ENCODE measurements at regions not wholly inside any gene's neighbourhood (a gene's known extent, or its start where the extent isn't known, plus 50 kb on each side); places are given as distances from the start of the nearest gene placed in this dataset.

GRCh38 chr11:95485115-95485900 lies 254.3 kb upstream of the SESN3 start:
- DNase-seq (ENCODE audit: low read depth), result peak; percentile 21

GRCh38 chr11:95483339-95483738 lies 252.3 kb upstream of the SESN3 start:
- DNase-seq (ENCODE audit: low read depth), result no peak

GRCh38 chr11:95478003-95478402 lies 247.0 kb upstream of the SESN3 start:
- no peak for DNase-seq (ENCODE audit: low read depth)

GRCh38 chr11:95469258-95469657 lies 238.3 kb upstream of the SESN3 start:
- no peak for DNase-seq (ENCODE audit: low read depth)

- DNase-seq (ENCODE audit: low read depth), result no peak
Observed at GRCh38 chr11:95466416-95466815, 235.4 kb upstream of the SESN3 start.

GRCh38 chr11:95465887-95466286 lies 234.9 kb upstream of the SESN3 start:
- DNase-seq (ENCODE audit: low read depth), result no peak

GRCh38 chr11:95461858-95462257 lies 230.9 kb upstream of the SESN3 start:
- no peak for DNase-seq (ENCODE audit: low read depth)

GRCh38 chr11:95461348-95461747 lies 230.3 kb upstream of the SESN3 start:
- DNase-seq (ENCODE audit: low read depth), result no peak

GRCh38 chr11:95459291-95460042 lies 228.5 kb upstream of the SESN3 start:
- no peak for DNase-seq (ENCODE audit: low read depth)

- DNase-seq (ENCODE audit: low read depth), result no peak
Observed at GRCh38 chr11:95456714-95457491, 225.9 kb upstream of the SESN3 start.

GRCh38 chr11:95455228-95455970 lies 224.4 kb upstream of the SESN3 start:
- no peak for DNase-seq (ENCODE audit: low read depth)

- no peak for DNase-seq (ENCODE audit: low read depth)
Observed at GRCh38 chr11:95453616-95454171, 222.7 kb upstream of the SESN3 start.

- DNase-seq (ENCODE audit: low read depth), result peak; percentile 24
Observed at GRCh38 chr11:95451682-95452081, 220.7 kb upstream of the SESN3 start.

- no peak for DNase-seq (ENCODE audit: low read depth)
Observed at GRCh38 chr11:95451261-95451660, 220.3 kb upstream of the SESN3 start.

GRCh38 chr11:95450547-95451123 lies 219.6 kb upstream of the SESN3 start:
- no peak for DNase-seq (ENCODE audit: low read depth)

GRCh38 chr11:95445746-95446333 lies 214.8 kb upstream of the SESN3 start:
- DNase-seq (ENCODE audit: low read depth), result no peak

GRCh38 chr11:95444309-95445241 lies 213.6 kb upstream of the SESN3 start:
- no peak for DNase-seq (ENCODE audit: low read depth)

- no peak for DNase-seq (ENCODE audit: low read depth)
Observed at GRCh38 chr11:95443386-95443785, 212.4 kb upstream of the SESN3 start.

GRCh38 chr11:95442531-95443050 lies 211.6 kb upstream of the SESN3 start:
- no peak for DNase-seq (ENCODE audit: low read depth)

All from GM04504 (cell line).